K562 (cell line): ENCODE measurements at regions not wholly inside any gene's neighbourhood (a gene's known extent, or its start where the extent isn't known, plus 50 kb on each side); places are given as distances from the start of the nearest gene placed in this dataset.

Experiments used
- BRF2 ChIP-seq: IDR thresholded peaks from 3 replicates; pipeline ENCODE4 v1.6.1; 2011; ENCODE audit warnings: borderline replicate concordance, mild to moderate bottlenecking; ENCODE audit not compliant: insufficient read length, insufficient read depth
- RAD51 ChIP-seq: fragments of 450-650 bp; IDR thresholded peaks from 2 replicates; pipeline ENCODE4 v1.7.1; 2016; ENCODE audit warnings: low read depth, mild to moderate bottlenecking, borderline replicate concordance
- RERE ChIP-seq: sonication (generic); formaldehyde crosslinking; IDR thresholded peaks from 2 replicates; pipeline ENCODE4 v1.8.0; 2023; ENCODE audit warnings: missing genetic modification reagents, mild to moderate bottlenecking, borderline replicate concordance
- SNAPC5 ChIP-seq: fragments of 250-450 bp; sonication (Bioruptor Pico); IDR thresholded peaks from 2 replicates; pipeline ENCODE4 v1.8.0; 2021; ENCODE audit warnings: moderate library complexity, mild to moderate bottlenecking, inconsistent platforms

- TF ChIP-seq RERE (CRISPR knock-in tag) (no peak), SNAPC5 (CRISPR knock-in tag) (no peak), BRF2 (no peak), RAD51 (no peak)
Measured at GRCh38 chr2:16028644-16029043, 88.3 kb downstream of the MYCN start (continued).
